SK-N-SH (cell line): ENCODE measurements at regions not wholly inside any gene's neighbourhood (a gene's known extent, or its start where the extent isn't known, plus 50 kb on each side); places are given as distances from the start of the nearest gene placed in this dataset.

ENCODE experiments used
- MXI1 ChIP-seq: IDR thresholded peaks from 2 replicates; pipeline ENCODE4 v1.6.1; 2012; ENCODE audit warnings: mild to moderate bottlenecking, low read depth, low read length, improper control_type of control experiment
- NFIC ChIP-seq: IDR thresholded peaks from 2 replicates; pipeline ENCODE4 v1.4.0; 2012; ENCODE audit warnings: borderline replicate concordance
- SIN3A ChIP-seq: IDR thresholded peaks from 2 replicates; pipeline ENCODE4 v1.6.1; 2012; ENCODE audit warnings: low read depth, mild to moderate bottlenecking, low read length, moderate library complexity, borderline replicate concordance
- TF ChIP-seq, protein P1 (sequence below): fragments of 200-600 bp; sonication (generic); IDR thresholded peaks from 2 replicates; pipeline ENCODE4 v1.6.1; 2017; ENCODE audit warnings: antibody characterized with exemption, mild to moderate bottlenecking, moderate library complexity

DNA sequence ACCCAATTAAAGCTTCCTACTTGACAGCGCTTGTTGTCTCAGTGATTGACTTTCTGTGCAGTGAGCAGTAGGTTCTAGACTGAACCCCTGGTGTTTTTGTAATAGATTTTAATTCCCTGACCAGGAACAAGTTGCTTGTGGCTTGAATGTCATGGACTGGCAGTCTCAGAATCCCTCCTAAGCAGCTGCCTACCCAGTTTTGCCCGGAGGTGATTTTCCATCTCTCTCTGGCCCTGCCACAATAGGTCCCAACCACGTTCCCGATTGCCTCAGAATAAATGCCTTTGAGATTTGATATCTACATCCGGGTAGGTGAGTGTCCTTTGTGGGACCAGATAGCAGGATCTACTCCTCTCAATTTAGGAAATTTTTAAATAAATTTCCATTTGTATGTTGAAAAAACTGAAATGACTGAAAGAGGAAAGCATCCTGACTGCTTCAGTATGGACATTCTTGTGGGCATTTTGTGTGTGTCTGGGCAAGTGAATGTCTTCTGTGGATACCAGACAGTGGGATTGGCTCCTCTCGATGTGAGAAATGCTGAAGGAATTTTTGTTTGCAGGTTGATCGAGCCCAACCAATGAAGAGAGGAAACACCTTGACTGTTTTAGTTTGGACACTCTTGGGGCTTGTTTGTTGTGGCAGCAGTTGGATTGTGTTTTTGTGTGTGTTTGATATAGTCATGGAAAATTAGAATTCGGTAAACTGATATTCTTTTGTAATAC lies 1607.4 kb downstream of the C4orf33 start:
- TF ChIP-seq MXI1 (no peak), SIN3A (no peak), NFIC (no peak)
- TF ChIP-seq, protein P1, sequence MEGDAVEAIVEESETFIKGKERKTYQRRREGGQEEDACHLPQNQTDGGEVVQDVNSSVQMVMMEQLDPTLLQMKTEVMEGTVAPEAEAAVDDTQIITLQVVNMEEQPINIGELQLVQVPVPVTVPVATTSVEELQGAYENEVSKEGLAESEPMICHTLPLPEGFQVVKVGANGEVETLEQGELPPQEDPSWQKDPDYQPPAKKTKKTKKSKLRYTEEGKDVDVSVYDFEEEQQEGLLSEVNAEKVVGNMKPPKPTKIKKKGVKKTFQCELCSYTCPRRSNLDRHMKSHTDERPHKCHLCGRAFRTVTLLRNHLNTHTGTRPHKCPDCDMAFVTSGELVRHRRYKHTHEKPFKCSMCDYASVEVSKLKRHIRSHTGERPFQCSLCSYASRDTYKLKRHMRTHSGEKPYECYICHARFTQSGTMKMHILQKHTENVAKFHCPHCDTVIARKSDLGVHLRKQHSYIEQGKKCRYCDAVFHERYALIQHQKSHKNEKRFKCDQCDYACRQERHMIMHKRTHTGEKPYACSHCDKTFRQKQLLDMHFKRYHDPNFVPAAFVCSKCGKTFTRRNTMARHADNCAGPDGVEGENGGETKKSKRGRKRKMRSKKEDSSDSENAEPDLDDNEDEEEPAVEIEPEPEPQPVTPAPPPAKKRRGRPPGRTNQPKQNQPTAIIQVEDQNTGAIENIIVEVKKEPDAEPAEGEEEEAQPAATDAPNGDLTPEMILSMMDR, result no peak
